Kidney epithelial cell (primary cell): ENCODE measurements at regions not wholly inside any gene's neighbourhood (a gene's known extent, or its start where the extent isn't known, plus 50 kb on each side); places are given as distances from the start of the nearest gene placed in this dataset.
"Not testable (repeated sequence)": the region's sequence is repeated elsewhere in the genome, so short reads cannot be mapped to it uniquely, and the experiment has no call there.

Experiments
- DNase-seq: peaks from one replicate; pipeline ENCODE4 v3.0.0-alpha.2; 2010; ENCODE audit warnings: low read depth
- H3K27me3 ChIP-seq: 2 replicates; pipeline ENCODE4 v1.6.0; 2011; ENCODE audit warnings: low read length; ENCODE audit not compliant: control insufficient read depth, insufficient read depth
- H3K36me3 ChIP-seq: 2 replicates; pipeline ENCODE4 v1.5.1; 2011; ENCODE audit warnings: low read length; ENCODE audit not compliant: control insufficient read depth, insufficient read depth
- H3K4me3 ChIP-seq: 2 replicates; pipeline ENCODE4 v1.5.1; 2011; ENCODE audit warnings: low read depth, mild to moderate bottlenecking, control low read depth, low read length
- CTCF ChIP-seq: IDR thresholded peaks from 2 replicates; pipeline ENCODE4 v1.5.1; 2011; ENCODE audit warnings: mild to moderate bottlenecking, moderate library complexity, low read length, control low read depth, inconsistent platforms; ENCODE audit not compliant: insufficient read depth, poor library complexity, severe bottlenecking

- not testable (repeated sequence) for H3K4me3 ChIP-seq, H3K27me3 ChIP-seq, H3K36me3 ChIP-seq, DNase-seq
Observed at GRCh38 chr18:5830902-5831301, 64.4 kb downstream of the TMEM200C start.

- no peak for DNase-seq
- Histone ChIP-seq H3K27me3 (no peaks in the 10 kb centered on the region), H3K4me3 (no peak overlapping the region), H3K36me3 (no peaks in the 10 kb centered on the region)
- TF ChIP-seq CTCF, result no peak
Observed at GRCh38 chr18:5828913-5829312, 66.4 kb downstream of the TMEM200C start.

- Histone ChIP-seq H3K27me3 (no peaks in the 10 kb centered on the region), H3K36me3 (no peaks in the 10 kb centered on the region), H3K4me3 (no peak overlapping the region)
- no peak for TF ChIP-seq CTCF
- DNase-seq, result no peak
Observed at GRCh38 chr18:5825663-5826062, 69.7 kb downstream of the TMEM200C start.

DNA sequence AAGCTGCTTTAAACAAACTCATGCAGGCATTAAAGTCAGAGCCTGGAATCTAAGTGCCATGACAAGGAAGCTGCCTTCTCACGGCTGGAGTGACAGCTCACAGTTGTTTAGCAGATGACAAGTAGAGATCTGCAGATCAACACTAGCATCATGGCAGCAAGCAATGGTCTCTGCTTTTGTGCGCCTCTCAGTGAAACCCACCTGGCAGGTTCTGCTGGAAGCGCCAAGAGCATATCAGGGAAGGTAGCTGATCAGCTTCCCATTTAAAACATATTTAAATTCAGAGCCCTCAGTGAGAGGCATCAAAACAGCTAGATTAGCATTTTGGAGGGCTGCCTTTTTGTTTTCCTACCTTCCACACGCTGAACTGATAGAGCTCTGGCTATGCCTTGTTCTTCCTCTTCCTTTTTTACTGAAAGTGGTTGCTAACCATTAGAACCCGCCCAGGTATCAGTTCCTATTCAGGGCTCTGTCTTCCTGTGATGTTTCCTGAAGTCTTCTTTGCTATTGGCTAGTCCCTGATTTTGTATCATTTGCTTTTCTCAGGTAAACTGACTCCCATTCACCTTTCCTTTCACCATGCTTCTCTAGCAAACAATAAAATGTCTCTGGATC, 70.8 kb downstream of the TMEM200C start:
- no peak for TF ChIP-seq CTCF

GRCh38 chr18:5817816-5818215, 77.5 kb downstream of the TMEM200C start:
- Histone ChIP-seq H3K36me3 (no peaks in the 10 kb centered on the region), H3K4me3 (no peak overlapping the region), H3K27me3 (no peaks in the 10 kb centered on the region)
- no peak for TF ChIP-seq CTCF
- no peak for DNase-seq

More for the DNA sequence above, 70.8 kb downstream of the TMEM200C start:
- Histone ChIP-seq H3K36me3 (no peaks in the 10 kb centered on the region), H3K27me3 (no peaks in the 10 kb centered on the region), H3K4me3 (no peak overlapping the region)
- no peak for DNase-seq

GRCh38 chr18:5806860-5807259, 88.5 kb downstream of the TMEM200C start:
- no peak overlapping the region for H3K4me3 ChIP-seq
- no peak for DNase-seq
- no peaks in the 10 kb centered on the region for H3K27me3 ChIP-seq
- TF ChIP-seq CTCF, result no peak
- H3K36me3 ChIP-seq, result no peaks in the 10 kb centered on the region
